GM12878 (cell line): ENCODE measurements at regions not wholly inside any gene's neighbourhood (a gene's known extent, or its start where the extent isn't known, plus 50 kb on each side); places are given as distances from the start of the nearest gene placed in this dataset.

ENCODE experiments used
- ATAC-seq: fragments of 200-7000 bp; cut with Tn5 transposase; 3 replicates; pipeline ENCODE4 v1.9.1; 2020; ENCODE audit warnings: mild to moderate bottlenecking, moderate library complexity
- BruUV-seq: library from RNA; stranded (reverse); fragments of 400-500 nt; replicated peaks from 2 replicates; lab custom pipeline; 2021; lab: Mats Ljungman, UMichigan
- CTCF ChIA-PET: fragments of 300-600 bp; sonication (Branson Sonifier 250); formaldehyde crosslinking; extraction: SDS; loops from one replicate; lab custom pipeline; 2021; ENCODE audit warnings: inconsistent platforms; lab: Yijun Ruan, JAX
- POLR2A ChIA-PET: fragments of 350-600 bp; formaldehyde crosslinking; extraction: SDS; loops from one replicate; lab custom pipeline; 2021; ENCODE audit warnings: inconsistent platforms; lab: Charles Lee
- RAD21 ChIA-PET: fragments of 300-600 bp; sonication (Branson Sonifier 250); formaldehyde crosslinking; loops from one replicate; lab custom pipeline; 2023; ENCODE audit warnings: antibody characterized with exemption; ENCODE audit not compliant: unreplicated experiment; lab: Charles Lee
- SMC1A ChIA-PET: fragments of 300-600 bp; sonication (Branson Sonifier 250); formaldehyde crosslinking; loops from one replicate; lab custom pipeline; 2023; ENCODE audit not compliant: unreplicated experiment, uncharacterized antibody; lab: Charles Lee
- DNase-seq: peaks from one replicate; pipeline ENCODE4 v3.0.0-alpha.2; 2011; ENCODE audit warnings: low read depth, low spot score
- FAIRE-seq: peaks from 3 replicates; lab custom pipeline; 2011; peaks lifted over from hg19 to GRCh38; lab: Jason Lieb, UNC
- H2AFZ ChIP-seq: 2 replicates; pipeline ENCODE4 v1.6.0; 2011; ENCODE audit warnings: low read depth, low read length, control low read depth; ENCODE audit not compliant: control insufficient read depth
- H3K27ac ChIP-seq: 2 replicates; pipeline ENCODE4 v1.5.1; 2011; ENCODE audit warnings: control low read depth; ENCODE audit not compliant: control insufficient read depth, insufficient read depth
- H3K27me3 ChIP-seq, 2 experiments: replicated peaks in 1 of 2; 2 replicates each; pipeline versions ENCODE4 v1.6.0 to v1.6.1; 2011; ENCODE audit warnings: low read length in 1 of 2; ENCODE audit not compliant: control insufficient read depth in 2 of 2, insufficient read depth in 2 of 2
- H3K36me3 ChIP-seq, 2 experiments: 2 replicates each; pipeline ENCODE4 v1.5.1; 2011; ENCODE audit warnings: low read length in 1 of 2; ENCODE audit not compliant: control insufficient read depth in 2 of 2, insufficient read depth in 2 of 2
- H3K4me1 ChIP-seq: 2 replicates; pipeline ENCODE4 v1.6.1; 2011; ENCODE audit warnings: mild to moderate bottlenecking, low read length, moderate library complexity, mixed read lengths; ENCODE audit not compliant: control insufficient read depth, insufficient read depth
- H3K4me2 ChIP-seq: 2 replicates; pipeline ENCODE4 v1.6.0; 2011; ENCODE audit warnings: control low read depth; ENCODE audit not compliant: control insufficient read depth, insufficient read depth
- H3K4me3 ChIP-seq: fragments of 200-600 bp; sonication (generic); 2 replicates; pipeline ENCODE4 v1.5.1; 2016
- H3K79me2 ChIP-seq: 2 replicates; pipeline ENCODE4 v1.6.0; 2011; ENCODE audit warnings: low read length; ENCODE audit not compliant: control insufficient read depth, insufficient read depth
- H3K9ac ChIP-seq: 2 replicates; pipeline ENCODE4 v1.8.0; 2011; ENCODE audit warnings: low read length, control low read depth, mixed read lengths; ENCODE audit not compliant: control insufficient read depth, insufficient read depth
- H3K9me3 ChIP-seq: replicated peaks from 3 replicates; pipeline ENCODE4 v1.5.1; 2011; ENCODE audit warnings: mild to moderate bottlenecking, low read length; ENCODE audit not compliant: control insufficient read depth, insufficient read depth
- H4K20me1 ChIP-seq: 2 replicates; pipeline ENCODE4 v1.6.0; 2011; ENCODE audit not compliant: control insufficient read depth, insufficient read depth
- CBFB ChIP-seq: IDR thresholded peaks from 2 replicates; pipeline ENCODE4 v1.6.1; 2016; ENCODE audit warnings: antibody characterized with exemption, low read depth
- CREM ChIP-seq: IDR thresholded peaks from 2 replicates; pipeline ENCODE4 v1.6.1; 2014; ENCODE audit warnings: antibody characterized with exemption, low read depth
- HDAC2 ChIP-seq: fragments of 200-600 bp; sonication (generic); IDR thresholded peaks from 2 replicates; pipeline ENCODE4 v1.6.1; 2017
- MEF2B ChIP-seq: fragments of 450-650 bp; IDR thresholded peaks from 2 replicates; pipeline ENCODE4 v1.6.1; 2018; ENCODE audit warnings: mild to moderate bottlenecking, moderate library complexity; ENCODE audit not compliant: partially characterized antibody, poor library complexity, severe bottlenecking
- NFIC ChIP-seq: IDR thresholded peaks from 2 replicates; pipeline ENCODE4 v1.6.1; 2012; ENCODE audit warnings: low read depth, mild to moderate bottlenecking, inconsistent platforms, low read length, moderate library complexity
- SKIL ChIP-seq: fragments of 450-650 bp; IDR thresholded peaks from 2 replicates; pipeline ENCODE4 v1.6.1; 2017; ENCODE audit warnings: mild to moderate bottlenecking, low read depth, inconsistent platforms; ENCODE audit not compliant: poor library complexity, severe bottlenecking
- SMAD1 ChIP-seq: fragments of 450-650 bp; IDR thresholded peaks from 2 replicates; pipeline ENCODE4 v1.6.1; 2018; ENCODE audit warnings: mild to moderate bottlenecking, low read depth; ENCODE audit not compliant: partially characterized antibody
- SRF ChIP-seq, 2 experiments: IDR thresholded peaks; 2 replicates each; pipeline ENCODE4 v1.6.1; 2011; ENCODE audit warnings: low read depth in 2 of 2, low read length in 2 of 2, mild to moderate bottlenecking in 1 of 2, moderate library complexity in 1 of 2
- TCF12 ChIP-seq: IDR thresholded peaks from 2 replicates; pipeline ENCODE4 v1.6.1; 2011; ENCODE audit warnings: low read depth, mild to moderate bottlenecking, low read length
- ZNF384 ChIP-seq: IDR thresholded peaks from 2 replicates; pipeline ENCODE4 v1.6.1; 2012; ENCODE audit warnings: low read depth, mild to moderate bottlenecking, low read length, improper control_type of control experiment, borderline replicate concordance
- ZSCAN29 ChIP-seq: fragments of 450-650 bp; IDR thresholded peaks from 2 replicates; pipeline ENCODE4 v1.6.1; 2017; ENCODE audit warnings: mild to moderate bottlenecking, moderate library complexity
- WGBS: methylation state at CpG from one replicate; pipeline ENCODE4 v1.1.6; 2016; ENCODE audit warnings: low lambda C conversion rate; ENCODE audit not compliant: insufficient replicate concordance, insufficient coverage; ENCODE audit errors: missing lambda C conversion rate; 5-methylcytosine and 5-hydroxymethylcytosine counted together
- in situ Hi-C: fragments of 300-500 bp; cut with MboI; formaldehyde crosslinking; loops from 9 replicates; pipeline ENCODE4 v1.14.3; 2018; ENCODE audit warnings: mixed read lengths
- intact Hi-C: fragments of 100-400 bp; cut with micrococcal nuclease; formaldehyde crosslinking; loops from one replicate; pipeline ENCODE4 v1.14.2; 2022; ENCODE audit not compliant: unreplicated experiment
- TF ChIP-seq, protein P1 (sequence below): fragments of 450-650 bp; IDR thresholded peaks from 2 replicates; pipeline ENCODE4 v1.6.1; 2017; ENCODE audit warnings: borderline replicate concordance
- TF ChIP-seq, protein P2 (sequence below): IDR thresholded peaks from 2 replicates; pipeline ENCODE4 v1.6.1; 2011; ENCODE audit warnings: low read depth, mild to moderate bottlenecking, low read length, moderate library complexity, borderline replicate concordance; ENCODE audit errors: extremely low read depth
- TF ChIP-seq, protein P3 (sequence below): fragments of 450-650 bp; formaldehyde crosslinking; IDR thresholded peaks from 2 replicates; pipeline ENCODE4 v1.4.0; 2020; ENCODE audit warnings: mild to moderate bottlenecking, moderate library complexity

DNA sequence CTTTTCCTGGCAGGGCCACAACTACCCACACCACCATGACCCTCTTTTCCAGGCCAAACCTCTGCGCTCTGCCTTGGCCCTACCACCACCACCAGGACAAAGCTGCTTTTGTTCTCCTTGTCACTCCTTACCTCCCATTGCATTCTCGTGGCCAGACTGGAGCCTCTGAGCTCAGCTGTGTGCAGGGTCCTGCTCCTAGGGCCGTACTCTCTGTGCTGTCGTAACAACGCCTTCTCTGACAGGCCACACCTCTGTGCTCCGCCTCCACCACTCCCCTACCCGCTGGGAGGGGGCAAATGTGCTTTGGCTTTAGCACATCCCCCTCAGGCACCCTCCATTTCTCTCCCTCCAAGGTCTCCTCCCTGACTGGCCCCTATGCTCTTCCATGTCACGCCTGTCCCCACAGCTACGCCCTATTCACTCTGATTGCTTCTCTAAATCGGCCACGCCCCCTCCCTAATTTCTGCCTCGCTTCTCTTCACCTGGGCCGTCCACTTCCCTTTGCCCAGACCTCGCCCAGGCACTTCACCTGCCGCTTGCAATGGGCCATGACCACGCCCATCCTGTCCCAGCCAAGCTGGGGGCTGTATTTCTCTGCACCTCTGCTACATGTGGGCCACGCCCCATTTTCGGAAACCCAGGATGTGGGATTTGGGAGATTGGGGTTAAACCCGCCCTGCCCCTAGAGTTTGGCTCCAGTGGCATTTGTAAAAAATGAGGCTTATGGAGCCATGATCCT is 472.3 kb downstream of the KLF12 start:
- H3K79me2 ChIP-seq: no peaks in the 10 kb centered on the region
- DNase-seq: no peak
- H3K9me3 ChIP-seq: no peaks in the 10 kb centered on the region
- no peak overlapping the region for H3K4me2 ChIP-seq
- no peaks in the 10 kb centered on the region for H4K20me1 ChIP-seq
- no peaks in the 10 kb centered on the region for H3K4me1 ChIP-seq
- TF ChIP-seq SMAD1 (no peak), SRF (IDR thresholded peaks at IDR 0.05; ENCODE audit: low read depth in 2 of 2, low read length in 2 of 2) (no peak), ZNF384 (no peak), MEF2B (no peak), HDAC2 (no peak), ZSCAN29 (no peak), NFIC (no peak), CBFB (no peak), SKIL (no peak), TCF12 (no peak), CREM (no peak)
- TF ChIP-seq, protein P1, sequence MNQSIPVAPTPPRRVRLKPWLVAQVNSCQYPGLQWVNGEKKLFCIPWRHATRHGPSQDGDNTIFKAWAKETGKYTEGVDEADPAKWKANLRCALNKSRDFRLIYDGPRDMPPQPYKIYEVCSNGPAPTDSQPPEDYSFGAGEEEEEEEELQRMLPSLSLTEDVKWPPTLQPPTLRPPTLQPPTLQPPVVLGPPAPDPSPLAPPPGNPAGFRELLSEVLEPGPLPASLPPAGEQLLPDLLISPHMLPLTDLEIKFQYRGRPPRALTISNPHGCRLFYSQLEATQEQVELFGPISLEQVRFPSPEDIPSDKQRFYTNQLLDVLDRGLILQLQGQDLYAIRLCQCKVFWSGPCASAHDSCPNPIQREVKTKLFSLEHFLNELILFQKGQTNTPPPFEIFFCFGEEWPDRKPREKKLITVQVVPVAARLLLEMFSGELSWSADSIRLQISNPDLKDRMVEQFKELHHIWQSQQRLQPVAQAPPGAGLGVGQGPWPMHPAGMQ: no peak
- TF ChIP-seq, protein P2, sequence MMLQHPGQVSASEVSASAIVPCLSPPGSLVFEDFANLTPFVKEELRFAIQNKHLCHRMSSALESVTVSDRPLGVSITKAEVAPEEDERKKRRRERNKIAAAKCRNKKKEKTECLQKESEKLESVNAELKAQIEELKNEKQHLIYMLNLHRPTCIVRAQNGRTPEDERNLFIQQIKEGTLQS: no peak
- TF ChIP-seq, protein P3, sequence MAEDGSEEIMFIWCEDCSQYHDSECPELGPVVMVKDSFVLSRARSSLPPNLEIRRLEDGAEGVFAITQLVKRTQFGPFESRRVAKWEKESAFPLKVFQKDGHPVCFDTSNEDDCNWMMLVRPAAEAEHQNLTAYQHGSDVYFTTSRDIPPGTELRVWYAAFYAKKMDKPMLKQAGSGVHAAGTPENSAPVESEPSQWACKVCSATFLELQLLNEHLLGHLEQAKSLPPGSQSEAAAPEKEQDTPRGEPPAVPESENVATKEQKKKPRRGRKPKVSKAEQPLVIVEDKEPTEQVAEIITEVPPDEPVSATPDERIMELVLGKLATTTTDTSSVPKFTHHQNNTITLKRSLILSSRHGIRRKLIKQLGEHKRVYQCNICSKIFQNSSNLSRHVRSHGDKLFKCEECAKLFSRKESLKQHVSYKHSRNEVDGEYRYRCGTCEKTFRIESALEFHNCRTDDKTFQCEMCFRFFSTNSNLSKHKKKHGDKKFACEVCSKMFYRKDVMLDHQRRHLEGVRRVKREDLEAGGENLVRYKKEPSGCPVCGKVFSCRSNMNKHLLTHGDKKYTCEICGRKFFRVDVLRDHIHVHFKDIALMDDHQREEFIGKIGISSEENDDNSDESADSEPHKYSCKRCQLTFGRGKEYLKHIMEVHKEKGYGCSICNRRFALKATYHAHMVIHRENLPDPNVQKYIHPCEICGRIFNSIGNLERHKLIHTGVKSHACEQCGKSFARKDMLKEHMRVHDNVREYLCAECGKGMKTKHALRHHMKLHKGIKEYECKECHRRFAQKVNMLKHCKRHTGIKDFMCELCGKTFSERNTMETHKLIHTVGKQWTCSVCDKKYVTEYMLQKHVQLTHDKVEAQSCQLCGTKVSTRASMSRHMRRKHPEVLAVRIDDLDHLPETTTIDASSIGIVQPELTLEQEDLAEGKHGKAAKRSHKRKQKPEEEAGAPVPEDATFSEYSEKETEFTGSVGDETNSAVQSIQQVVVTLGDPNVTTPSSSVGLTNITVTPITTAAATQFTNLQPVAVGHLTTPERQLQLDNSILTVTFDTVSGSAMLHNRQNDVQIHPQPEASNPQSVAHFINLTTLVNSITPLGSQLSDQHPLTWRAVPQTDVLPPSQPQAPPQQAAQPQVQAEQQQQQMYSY (CRISPR knock-in tag): no peak
- ChIA-PET RAD21 (no interaction called here), POLR2A (no interaction called here), CTCF (no interaction called here), SMC1A (no interaction called here)
- in situ Hi-C loops (no loop called here), intact Hi-C loops (no loop called here)
- H3K4me3 ChIP-seq: no peak overlapping the region
- WGBS: 44% methylated on average over 16 of the region's 19 CpGs
- FAIRE-seq: no peak
- no peak overlapping the region for H3K27ac ChIP-seq
- BruUV-seq: no TSS peak
- no peak overlapping the region for H2AFZ ChIP-seq
- no peaks in the 10 kb centered on the region for H3K27me3 ChIP-seq
- ATAC-seq: no peak
- no peaks in the 10 kb centered on the region for H3K36me3 ChIP-seq
- H3K9ac ChIP-seq: no peak overlapping the region
